Fibroblast of the aortic adventitia (primary cell): ENCODE measurements at regions not wholly inside any gene's neighbourhood (a gene's known extent, or its start where the extent isn't known, plus 50 kb on each side); places are given as distances from the start of the nearest gene placed in this dataset.
"Not testable (repeated sequence)": the region's sequence is repeated elsewhere in the genome, so short reads cannot be mapped to it uniquely, and the experiment has no call there.

Source experiments
- DNase-seq: peaks from one replicate; pipeline ENCODE4 v3.0.0-alpha.2; 2010; ENCODE audit warnings: low read depth
- H3K4me3 ChIP-seq: 2 replicates; pipeline ENCODE4 v1.5.1; 2011; ENCODE audit warnings: low read depth, mild to moderate bottlenecking, control low read depth, low read length, moderate library complexity
- CTCF ChIP-seq: IDR thresholded peaks from 2 replicates; pipeline ENCODE4 v1.5.1; 2011; ENCODE audit warnings: mild to moderate bottlenecking, low read length, control low read depth, inconsistent platforms; ENCODE audit not compliant: insufficient read depth

GRCh38 chrX:112457788-112458187 lies 221.9 kb downstream of the LHFPL1 start:
- no peak overlapping the region for H3K4me3 ChIP-seq
- DNase-seq: no peak
- no peak for TF ChIP-seq CTCF

- no peak overlapping the region for H3K4me3 ChIP-seq
- DNase-seq: no peak
- no peak for TF ChIP-seq CTCF
Measured at GRCh38 chrX:112450810-112451209, 228.9 kb downstream of the LHFPL1 start.

- no peak for TF ChIP-seq CTCF
- DNase-seq: no peak
- H3K4me3 ChIP-seq: no peak overlapping the region
Measured at GRCh38 chrX:112440277-112440676, 239.5 kb downstream of the LHFPL1 start.

GRCh38 chrX:112424166-112424565 lies 255.6 kb downstream of the LHFPL1 start:
- no peak for DNase-seq
- TF ChIP-seq CTCF: no peak

GRCh38 chrX:112391313-112391712 lies 288.4 kb downstream of the LHFPL1 start:
- no peak overlapping the region for H3K4me3 ChIP-seq
- DNase-seq: no peak
- TF ChIP-seq CTCF: no peak

More at GRCh38 chrX:112424166-112424565, 255.6 kb downstream of the LHFPL1 start:
- H3K4me3 ChIP-seq: no peak overlapping the region

- H3K4me3 ChIP-seq, DNase-seq: not testable (repeated sequence)
Measured at GRCh38 chrX:112381649-112382298, 298.0 kb downstream of the LHFPL1 start.

GRCh38 chrX:112380541-112381278 lies 298.1 kb upstream of the TRPC5 start:
- no peak for TF ChIP-seq CTCF
- H3K4me3 ChIP-seq: no peak overlapping the region

More at GRCh38 chrX:112380541-112381278, 298.1 kb upstream of the TRPC5 start:
- DNase-seq: no peak
